ENCODE measurements at regions not wholly inside any gene's neighbourhood (a gene's known extent, or its start where the extent isn't known, plus 50 kb on each side); places are given as distances from the start of the nearest gene placed in this dataset.

DNA sequence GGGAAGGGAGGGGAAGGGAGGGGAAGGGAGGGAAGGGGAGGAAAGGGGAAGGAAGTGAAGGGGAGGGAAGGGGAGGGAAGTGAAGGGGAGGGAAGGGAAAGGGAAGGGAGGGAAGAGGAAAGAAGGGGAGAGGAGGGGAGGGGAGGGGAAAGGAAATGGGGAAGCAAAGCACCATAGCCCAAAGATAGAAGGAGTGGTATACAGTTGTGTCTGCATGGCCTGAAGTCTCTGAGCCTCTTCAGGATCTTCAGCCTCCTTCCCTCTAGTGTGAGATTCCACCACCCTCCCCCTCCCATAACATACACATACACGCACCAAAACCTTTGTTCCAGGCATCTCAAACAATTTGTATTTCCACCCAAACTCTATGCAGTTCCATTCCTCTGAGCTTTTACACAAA lies 96.2 kb upstream of the SERP2 start:
- TF ChIP-seq ZNF416 (tag by site-specific recombination; IDR thresholded peaks at IDR 0.05) (no peak), ZNF223 (tag by site-specific recombination; IDR thresholded peaks at IDR 0.05) (no peak), ZBTB20 (tag by site-specific recombination; IDR thresholded peaks at IDR 0.05) (no peak), REPIN1 (tag by site-specific recombination; IDR thresholded peaks at IDR 0.05; ENCODE audit: low read depth) (no peak), ZNF24 (tag by site-specific recombination; IDR thresholded peaks at IDR 0.05) (no peak), KLF16 (tag by site-specific recombination; IDR thresholded peaks at IDR 0.05) (no peak), PRDM1 (tag by site-specific recombination; IDR thresholded peaks at IDR 0.05) (no peak)
- TF ChIP-seq, protein P1, sequence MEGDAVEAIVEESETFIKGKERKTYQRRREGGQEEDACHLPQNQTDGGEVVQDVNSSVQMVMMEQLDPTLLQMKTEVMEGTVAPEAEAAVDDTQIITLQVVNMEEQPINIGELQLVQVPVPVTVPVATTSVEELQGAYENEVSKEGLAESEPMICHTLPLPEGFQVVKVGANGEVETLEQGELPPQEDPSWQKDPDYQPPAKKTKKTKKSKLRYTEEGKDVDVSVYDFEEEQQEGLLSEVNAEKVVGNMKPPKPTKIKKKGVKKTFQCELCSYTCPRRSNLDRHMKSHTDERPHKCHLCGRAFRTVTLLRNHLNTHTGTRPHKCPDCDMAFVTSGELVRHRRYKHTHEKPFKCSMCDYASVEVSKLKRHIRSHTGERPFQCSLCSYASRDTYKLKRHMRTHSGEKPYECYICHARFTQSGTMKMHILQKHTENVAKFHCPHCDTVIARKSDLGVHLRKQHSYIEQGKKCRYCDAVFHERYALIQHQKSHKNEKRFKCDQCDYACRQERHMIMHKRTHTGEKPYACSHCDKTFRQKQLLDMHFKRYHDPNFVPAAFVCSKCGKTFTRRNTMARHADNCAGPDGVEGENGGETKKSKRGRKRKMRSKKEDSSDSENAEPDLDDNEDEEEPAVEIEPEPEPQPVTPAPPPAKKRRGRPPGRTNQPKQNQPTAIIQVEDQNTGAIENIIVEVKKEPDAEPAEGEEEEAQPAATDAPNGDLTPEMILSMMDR (tag by site-specific recombination; IDR thresholded peaks at IDR 0.05) = no peak
